ENCODE measurements at regions not wholly inside any gene's neighbourhood (a gene's known extent, or its start where the extent isn't known, plus 50 kb on each side); places are given as distances from the start of the nearest gene placed in this dataset.

- TF ChIP-seq CTCF (IDR thresholded peaks at IDR 0.05; ENCODE audit: low read length) (no peak), EZH2 (IDR thresholded peaks at IDR 0.05; ENCODE audit: borderline replicate concordance, low read length) (no peak)
These were observed 402.1 kb downstream of the DIRAS2 start for GRCh38 chr9:90240541-90240940.

All from OCI-LY1 (cell line).